ENCODE measurements at regions not wholly inside any gene's neighbourhood (a gene's known extent, or its start where the extent isn't known, plus 50 kb on each side); places are given as distances from the start of the nearest gene placed in this dataset.

- Histone ChIP-seq H3K27ac (ENCODE audit: low read depth in 2 of 2, low read length in 1 of 2) (no peak overlapping the region), H3K9me3 (ENCODE audit: control insufficient read depth in 2 of 2, insufficient read depth in 1 of 2, low read depth in 1 of 2, low read length in 1 of 2) (peaks cover 0 to 2% of the 10 kb centered on the region in 2 donors), H3K27me3 (ENCODE audit: control insufficient read depth in 1 of 2, insufficient read depth in 2 of 2, low read length in 2 of 2) (no peaks in the 10 kb centered on the region), H3K4me3 (ENCODE audit: low read depth in 1 of 2, low read length in 2 of 2) (no peak overlapping the region), H3K4me1 (ENCODE audit: control insufficient read depth in 2 of 2, insufficient read depth in 2 of 2, low read length in 1 of 2) (no peaks in the 10 kb centered on the region), H3K36me3 (ENCODE audit: control insufficient read depth in 2 of 2, insufficient read depth in 2 of 2, low read length in 1 of 2) (no peaks in the 10 kb centered on the region)
- 90 to 96% methylated on average over 2 of the region's 2 CpGs for WGBS, 2 donors
Observed at GRCh38 chr9:120324461-120324860, 255.5 kb downstream of the CDK5RAP2 start.

GRCh38 chr9:120323125-120323524 lies 256.8 kb downstream of the CDK5RAP2 start:
- WGBS, 2 donors = 67 to 87% methylated on average over 1 of the region's 1 CpG
- H3K36me3 ChIP-seq (ENCODE audit: control insufficient read depth in 2 of 2, insufficient read depth in 2 of 2, low read length in 1 of 2) = no peaks in the 10 kb centered on the region
- H3K9me3 ChIP-seq (ENCODE audit: control insufficient read depth in 2 of 2, insufficient read depth in 1 of 2, low read depth in 1 of 2, low read length in 1 of 2) = peaks cover 0 to 2% of the 10 kb centered on the region in 2 donors
- no peaks in the 10 kb centered on the region for H3K4me1 ChIP-seq (ENCODE audit: control insufficient read depth in 2 of 2, insufficient read depth in 2 of 2, low read length in 1 of 2)
- no peaks in the 10 kb centered on the region for H3K27me3 ChIP-seq (ENCODE audit: control insufficient read depth in 1 of 2, insufficient read depth in 2 of 2, low read length in 2 of 2)
- H3K4me3 ChIP-seq (ENCODE audit: low read depth in 1 of 2, low read length in 2 of 2) = no peak overlapping the region
- H3K27ac ChIP-seq (ENCODE audit: low read depth in 2 of 2, low read length in 1 of 2) = no peak overlapping the region

DNA sequence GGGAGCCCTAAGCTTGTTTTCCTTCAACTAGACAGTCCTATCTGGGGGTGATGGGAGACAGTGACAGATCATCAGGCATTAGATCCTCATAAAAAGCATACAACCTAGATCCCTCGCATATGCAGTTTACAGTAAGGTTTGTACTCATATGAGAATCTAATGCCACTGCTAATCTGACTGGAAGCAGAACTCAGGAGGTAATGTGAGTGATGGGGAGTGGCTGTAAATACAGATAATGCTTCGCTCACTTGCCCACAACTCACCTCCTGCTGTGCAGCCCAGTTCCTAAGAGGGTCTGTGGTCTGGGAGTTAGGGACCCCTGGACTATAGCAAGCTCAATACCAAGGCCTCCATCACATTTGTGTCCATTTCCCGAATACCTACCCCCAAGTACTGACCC lies 260.5 kb downstream of the CDK5RAP2 start:
- H3K4me1 ChIP-seq (ENCODE audit: control insufficient read depth in 2 of 2, insufficient read depth in 2 of 2, low read length in 1 of 2) = no peaks in the 10 kb centered on the region
- no peak overlapping the region for H3K27ac ChIP-seq (ENCODE audit: low read depth in 2 of 2, low read length in 1 of 2)
- 80 to 87% methylated on average over 3 of the region's 3 CpGs for WGBS, 2 donors
- no peaks in the 10 kb centered on the region for H3K36me3 ChIP-seq (ENCODE audit: control insufficient read depth in 2 of 2, insufficient read depth in 2 of 2, low read length in 1 of 2)
- no peak overlapping the region for H3K4me3 ChIP-seq (ENCODE audit: low read depth in 1 of 2, low read length in 2 of 2)
- H3K9me3 ChIP-seq (ENCODE audit: control insufficient read depth in 2 of 2, insufficient read depth in 1 of 2, low read depth in 1 of 2, low read length in 1 of 2) = peaks cover 5% of the 10 kb centered on the region in 2 donors
- no peaks in the 10 kb centered on the region for H3K27me3 ChIP-seq (ENCODE audit: control insufficient read depth in 1 of 2, insufficient read depth in 2 of 2, low read length in 2 of 2)

- H3K27me3 ChIP-seq (ENCODE audit: control insufficient read depth in 1 of 2, insufficient read depth in 2 of 2, low read length in 2 of 2) = no peaks in the 10 kb centered on the region
- no peaks in the 10 kb centered on the region for H3K4me1 ChIP-seq (ENCODE audit: control insufficient read depth in 2 of 2, insufficient read depth in 2 of 2, low read length in 1 of 2)
- peaks cover 4 to 5% of the 10 kb centered on the region in 2 donors for H3K9me3 ChIP-seq (ENCODE audit: control insufficient read depth in 2 of 2, insufficient read depth in 1 of 2, low read depth in 1 of 2, low read length in 1 of 2)
- WGBS, 2 donors = 76 to 79% methylated on average over 3 of the region's 3 CpGs
- no peak overlapping the region for H3K4me3 ChIP-seq (ENCODE audit: low read depth in 1 of 2, low read length in 2 of 2)
- no peaks in the 10 kb centered on the region for H3K36me3 ChIP-seq (ENCODE audit: control insufficient read depth in 2 of 2, insufficient read depth in 2 of 2, low read length in 1 of 2)
- no peak overlapping the region for H3K27ac ChIP-seq (ENCODE audit: low read depth in 2 of 2, low read length in 1 of 2)
Observed at GRCh38 chr9:120315154-120315553, 264.8 kb downstream of the CDK5RAP2 start.

DNA sequence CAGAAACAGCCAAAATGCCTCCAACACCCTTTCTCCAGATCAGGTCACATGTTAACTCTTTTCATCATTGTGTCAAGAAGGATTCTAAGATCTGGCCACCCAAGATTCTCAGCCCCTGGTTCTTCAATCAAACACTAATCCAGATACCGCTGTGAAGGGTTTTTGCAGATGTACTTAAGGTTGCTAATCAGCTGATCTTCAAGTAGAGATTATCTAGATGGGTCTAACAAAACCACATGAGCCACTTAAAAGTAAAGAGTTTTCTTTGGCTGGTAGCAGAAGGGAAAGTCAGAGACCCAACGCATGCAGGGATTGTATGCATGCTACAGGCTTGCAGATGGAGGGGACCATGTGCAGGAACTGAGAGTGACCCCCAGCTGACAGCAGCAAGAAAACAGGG lies 267.9 kb downstream of the CDK5RAP2 start:
- Histone ChIP-seq H3K27me3 (ENCODE audit: control insufficient read depth in 1 of 2, insufficient read depth in 2 of 2, low read length in 2 of 2) (no peaks in the 10 kb centered on the region), H3K27ac (ENCODE audit: low read depth in 2 of 2, low read length in 1 of 2) (no peak overlapping the region), H3K36me3 (ENCODE audit: control insufficient read depth in 2 of 2, insufficient read depth in 2 of 2, low read length in 1 of 2) (no peaks in the 10 kb centered on the region), H3K4me1 (ENCODE audit: control insufficient read depth in 2 of 2, insufficient read depth in 2 of 2, low read length in 1 of 2) (no peaks in the 10 kb centered on the region), H3K4me3 (ENCODE audit: low read depth in 1 of 2, low read length in 2 of 2) (no peak overlapping the region), H3K9me3 (ENCODE audit: control insufficient read depth in 2 of 2, insufficient read depth in 1 of 2, low read depth in 1 of 2, low read length in 1 of 2) (peaks cover 4 to 5% of the 10 kb centered on the region in 2 donors)
- WGBS, 2 donors = 78% methylated on average over 2 of the region's 2 CpGs

DNA sequence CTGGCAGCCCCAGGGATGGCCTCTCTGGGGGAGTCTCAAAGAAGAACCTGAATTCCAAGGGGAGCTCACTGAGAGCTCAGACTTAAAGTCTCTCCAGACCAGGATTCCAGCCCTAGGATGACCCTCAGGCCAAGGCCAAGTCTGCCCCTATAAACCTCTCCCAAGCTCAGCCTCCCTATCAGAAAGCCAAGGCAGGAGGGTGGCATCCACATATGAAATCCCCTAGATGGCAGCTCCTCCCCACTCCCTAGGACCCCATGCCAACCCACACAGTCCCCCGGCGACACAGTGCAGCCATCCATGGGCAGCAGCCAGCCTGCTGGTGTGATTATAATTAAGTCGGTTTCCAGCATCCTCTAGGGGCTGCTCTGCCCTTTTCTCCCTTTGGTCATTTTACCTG lies 269.9 kb downstream of the CDK5RAP2 start:
- Histone ChIP-seq H3K27me3 (ENCODE audit: control insufficient read depth in 1 of 2, insufficient read depth in 2 of 2, low read length in 2 of 2) (no peaks in the 10 kb centered on the region), H3K27ac (ENCODE audit: low read depth in 2 of 2, low read length in 1 of 2) (no peak overlapping the region), H3K4me1 (ENCODE audit: control insufficient read depth in 2 of 2, insufficient read depth in 2 of 2, low read length in 1 of 2) (no peaks in the 10 kb centered on the region), H3K9me3 (ENCODE audit: control insufficient read depth in 2 of 2, insufficient read depth in 1 of 2, low read depth in 1 of 2, low read length in 1 of 2) (no peaks in the 10 kb centered on the region), H3K4me3 (ENCODE audit: low read depth in 1 of 2, low read length in 2 of 2) (no peak overlapping the region), H3K36me3 (ENCODE audit: control insufficient read depth in 2 of 2, insufficient read depth in 2 of 2, low read length in 1 of 2) (no peaks in the 10 kb centered on the region)
- 78 to 88% methylated on average over 3 of the region's 3 CpGs for WGBS, 2 donors

GRCh38 chr9:120308495-120308894 lies 271.5 kb downstream of the CDK5RAP2 start:
- Histone ChIP-seq H3K27me3 (ENCODE audit: control insufficient read depth in 1 of 2, insufficient read depth in 2 of 2, low read length in 2 of 2) (no peaks in the 10 kb centered on the region), H3K36me3 (ENCODE audit: control insufficient read depth in 2 of 2, insufficient read depth in 2 of 2, low read length in 1 of 2) (no peaks in the 10 kb centered on the region), H3K27ac (ENCODE audit: low read depth in 2 of 2, low read length in 1 of 2) (no peak overlapping the region), H3K4me1 (ENCODE audit: control insufficient read depth in 2 of 2, insufficient read depth in 2 of 2, low read length in 1 of 2) (no peaks in the 10 kb centered on the region), H3K4me3 (ENCODE audit: low read depth in 1 of 2, low read length in 2 of 2) (no peak overlapping the region), H3K9me3 (ENCODE audit: control insufficient read depth in 2 of 2, insufficient read depth in 1 of 2, low read depth in 1 of 2, low read length in 1 of 2) (no peaks in the 10 kb centered on the region)
- 31 to 34% methylated on average over 3 of the region's 3 CpGs for WGBS, 2 donors

DNA sequence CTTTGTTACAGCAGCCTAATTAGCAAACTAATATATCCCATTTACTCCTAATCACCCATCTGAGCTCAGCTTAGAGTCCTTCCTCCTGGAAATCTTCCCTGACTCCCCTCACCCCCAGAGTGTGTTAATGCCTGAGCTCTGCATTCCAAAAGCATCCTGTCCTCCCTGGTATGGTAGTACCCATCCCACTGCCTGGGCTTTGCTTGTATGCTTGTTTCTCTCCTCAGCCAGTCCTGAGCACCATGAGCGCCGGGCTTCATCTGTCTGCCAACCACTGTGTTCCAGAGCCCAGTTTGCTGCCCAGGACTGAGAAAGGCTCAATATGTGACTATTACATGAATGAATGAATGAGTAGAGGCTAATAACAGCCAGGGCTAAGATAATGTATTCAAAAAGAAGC lies 272.4 kb downstream of the CDK5RAP2 start:
- H3K4me3 ChIP-seq (ENCODE audit: low read depth in 1 of 2, low read length in 2 of 2) = no peak overlapping the region
- no peak overlapping the region for H3K27ac ChIP-seq (ENCODE audit: low read depth in 2 of 2, low read length in 1 of 2)
- no peaks in the 10 kb centered on the region for H3K4me1 ChIP-seq (ENCODE audit: control insufficient read depth in 2 of 2, insufficient read depth in 2 of 2, low read length in 1 of 2)
- H3K27me3 ChIP-seq (ENCODE audit: control insufficient read depth in 1 of 2, insufficient read depth in 2 of 2, low read length in 2 of 2) = no peaks in the 10 kb centered on the region
- H3K9me3 ChIP-seq (ENCODE audit: control insufficient read depth in 2 of 2, insufficient read depth in 1 of 2, low read depth in 1 of 2, low read length in 1 of 2) = no peaks in the 10 kb centered on the region
- H3K36me3 ChIP-seq (ENCODE audit: control insufficient read depth in 2 of 2, insufficient read depth in 2 of 2, low read length in 1 of 2) = no peaks in the 10 kb centered on the region
- 85 to 90% methylated on average over 2 of the region's 2 CpGs for WGBS, 2 donors

DNA sequence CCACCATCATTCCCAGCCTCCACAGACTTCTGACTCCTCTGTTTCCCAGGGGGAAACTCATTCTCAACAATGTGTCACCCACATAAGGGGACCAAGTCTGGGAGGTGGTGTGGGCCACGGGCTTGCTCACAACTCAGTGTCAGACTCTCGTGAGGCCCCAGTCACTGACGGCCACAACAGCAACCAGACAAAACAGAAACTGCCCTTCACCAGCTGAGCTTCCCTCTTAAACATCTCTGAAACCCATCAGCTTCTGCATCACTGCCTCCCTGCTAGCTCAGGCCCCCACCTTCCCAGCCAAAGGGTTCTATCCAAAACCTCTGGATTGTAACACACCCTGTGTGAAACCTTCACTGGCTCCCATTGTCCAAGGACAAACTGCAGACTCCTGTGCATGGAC lies 273.4 kb downstream of the CDK5RAP2 start:
- Histone ChIP-seq H3K36me3 (ENCODE audit: control insufficient read depth in 2 of 2, insufficient read depth in 2 of 2, low read length in 1 of 2) (no peaks in the 10 kb centered on the region), H3K27ac (ENCODE audit: low read depth in 2 of 2, low read length in 1 of 2) (no peak overlapping the region), H3K27me3 (ENCODE audit: control insufficient read depth in 1 of 2, insufficient read depth in 2 of 2, low read length in 2 of 2) (no peaks in the 10 kb centered on the region), H3K4me1 (ENCODE audit: control insufficient read depth in 2 of 2, insufficient read depth in 2 of 2, low read length in 1 of 2) (no peaks in the 10 kb centered on the region), H3K9me3 (ENCODE audit: control insufficient read depth in 2 of 2, insufficient read depth in 1 of 2, low read depth in 1 of 2, low read length in 1 of 2) (no peaks in the 10 kb centered on the region), H3K4me3 (ENCODE audit: low read depth in 1 of 2, low read length in 2 of 2) (no peak overlapping the region)
- WGBS, 2 donors = 76 to 81% methylated on average over 3 of the region's 3 CpGs

DNA sequence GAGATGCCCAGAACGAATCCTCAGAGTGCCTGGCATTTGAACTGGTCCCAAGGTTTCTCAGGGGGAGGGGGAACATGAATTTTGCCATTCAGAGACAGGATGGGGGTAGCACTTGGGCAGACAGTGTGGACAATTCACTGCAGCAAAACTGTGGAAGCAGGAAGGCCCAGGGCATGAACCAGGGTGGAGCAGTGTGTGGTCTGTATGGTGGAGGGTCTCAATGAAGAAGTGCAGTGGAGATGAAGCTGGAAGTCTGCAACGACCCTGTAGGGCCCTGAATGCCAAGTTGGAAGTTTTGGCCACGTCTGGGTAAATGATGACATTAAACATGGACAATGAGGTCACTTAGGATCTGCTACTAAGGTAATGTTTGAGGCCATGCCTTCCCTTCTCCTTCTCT lies 273.9 kb downstream of the CDK5RAP2 start:
- WGBS, 2 donors = 43 to 47% methylated on average over 3 of the region's 3 CpGs
- no peaks in the 10 kb centered on the region for H3K36me3 ChIP-seq (ENCODE audit: control insufficient read depth in 2 of 2, insufficient read depth in 2 of 2, low read length in 1 of 2)

More for the DNA sequence above, 273.9 kb downstream of the CDK5RAP2 start:
- H3K4me3 ChIP-seq (ENCODE audit: low read depth in 1 of 2, low read length in 2 of 2) = no peak overlapping the region
- no peak overlapping the region for H3K27ac ChIP-seq (ENCODE audit: low read depth in 2 of 2, low read length in 1 of 2)
- no peaks in the 10 kb centered on the region for H3K27me3 ChIP-seq (ENCODE audit: control insufficient read depth in 1 of 2, insufficient read depth in 2 of 2, low read length in 2 of 2)
- H3K9me3 ChIP-seq (ENCODE audit: control insufficient read depth in 2 of 2, insufficient read depth in 1 of 2, low read depth in 1 of 2, low read length in 1 of 2) = no peaks in the 10 kb centered on the region
- H3K4me1 ChIP-seq (ENCODE audit: control insufficient read depth in 2 of 2, insufficient read depth in 2 of 2, low read length in 1 of 2) = no peaks in the 10 kb centered on the region
